ENCODE measurements at regions not wholly inside any gene's neighbourhood (a gene's known extent, or its start where the extent isn't known, plus 50 kb on each side); places are given as distances from the start of the nearest gene placed in this dataset.

DNA sequence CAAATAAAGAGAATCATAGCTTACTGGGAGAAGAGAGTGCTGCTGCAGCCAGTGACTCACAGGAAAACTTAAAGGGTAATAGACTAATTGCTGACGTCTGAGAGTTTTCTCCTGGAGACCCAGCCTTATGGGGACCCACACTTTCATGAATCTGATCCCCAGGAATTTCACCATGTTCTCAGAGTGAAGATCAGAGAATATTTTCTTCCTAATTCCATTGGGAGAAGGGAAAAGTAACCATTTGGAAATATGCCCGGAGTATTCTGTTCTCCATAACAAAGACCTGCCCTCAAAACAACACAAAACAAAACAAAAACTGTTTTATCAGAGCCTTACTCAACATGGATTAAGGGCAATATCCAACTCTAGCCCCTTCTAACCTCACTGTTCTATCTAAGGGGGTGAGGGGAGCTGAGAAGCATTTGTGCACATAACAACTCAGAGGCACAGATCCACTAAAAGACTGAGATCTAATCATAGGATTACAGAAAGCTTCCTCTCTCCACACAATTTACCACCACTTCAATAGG, 168.2 kb upstream of the SSTR4 start:
- TF ChIP-seq POLR2A (IDR thresholded peaks at IDR 0.05; ENCODE audit: low read depth, low read length) (no peak), POU2F2 (IDR thresholded peaks at IDR 0.05; ENCODE audit: low read depth, low read length) (no peak), POLR2AphosphoS5 (IDR thresholded peaks at IDR 0.05; ENCODE audit: low read depth, low read length) (no peak), TAF1 (IDR thresholded peaks at IDR 0.05; ENCODE audit: low read depth, low read length) (no peak), SPI1 (IDR thresholded peaks at IDR 0.05; ENCODE audit: low read depth, low read length) (no peak), PAX5 (IDR thresholded peaks at IDR 0.05; ENCODE audit: insufficient read depth, low read length, severe bottlenecking) (no peak)
- DNase-seq (ENCODE audit: insufficient read length, low spot score), result no peak
- no peak for FAIRE-seq

DNA sequence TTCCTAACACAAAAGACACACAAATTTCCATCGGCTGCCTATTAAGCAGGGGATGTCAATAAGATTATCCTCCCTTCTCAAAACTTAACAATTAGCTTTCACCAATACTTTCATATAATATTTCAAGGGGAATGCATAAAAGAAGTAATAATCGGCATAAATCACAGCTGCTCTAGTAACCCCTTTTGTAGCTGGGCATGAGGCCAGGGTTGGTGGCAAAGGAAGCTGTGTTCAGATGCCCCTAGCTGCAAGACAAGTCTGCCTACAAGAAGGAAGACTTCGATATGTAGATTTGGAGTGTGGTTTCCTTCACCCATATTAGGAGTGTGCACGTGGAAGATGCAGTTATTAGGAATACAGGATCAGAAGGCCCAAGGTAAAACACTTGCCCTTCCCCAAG, 156.9 kb upstream of the SSTR4 start:
- DNase-seq (ENCODE audit: insufficient read length, low spot score), result no peak
- no peak for FAIRE-seq
- TF ChIP-seq POLR2A (IDR thresholded peaks at IDR 0.05; ENCODE audit: low read depth, low read length), result no peak
- no peak for TF ChIP-seq TAF1 (IDR thresholded peaks at IDR 0.05; ENCODE audit: low read depth, low read length)
- TF ChIP-seq POLR2AphosphoS5 (IDR thresholded peaks at IDR 0.05; ENCODE audit: low read depth, low read length), result no peak
- no peak for TF ChIP-seq POU2F2 (IDR thresholded peaks at IDR 0.05; ENCODE audit: low read depth, low read length)

- FAIRE-seq, result no peak
- DNase-seq (ENCODE audit: insufficient read length, low spot score), result no peak
Observed at GRCh38 chr20:22880277-22880676, 154.8 kb upstream of the SSTR4 start.

DNA sequence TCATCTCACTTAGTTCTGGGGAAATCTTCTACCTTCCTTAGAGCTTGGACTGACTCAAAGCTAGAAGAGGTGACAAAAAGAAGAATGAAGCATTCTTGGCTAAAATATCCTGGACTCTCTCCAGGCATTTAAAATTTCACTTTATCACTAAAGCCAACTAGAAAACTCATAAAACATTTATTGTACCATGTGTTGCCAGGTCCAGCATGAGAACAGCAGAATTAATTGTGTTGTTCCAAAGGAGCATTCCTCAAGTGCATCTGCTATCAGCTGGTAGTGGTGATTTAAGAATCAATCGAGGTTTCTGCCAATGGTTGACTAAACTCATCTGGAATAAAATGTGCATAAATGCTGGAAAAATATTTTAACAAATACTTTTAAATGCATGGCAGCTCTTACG, 147.3 kb upstream of the SSTR4 start:
- no peak for DNase-seq (ENCODE audit: insufficient read length, low spot score)
- TF ChIP-seq PAX5 (IDR thresholded peaks at IDR 0.05; ENCODE audit: insufficient read depth, low read length, severe bottlenecking), result no peak
- TF ChIP-seq SPI1 (IDR thresholded peaks at IDR 0.05; ENCODE audit: low read depth, low read length), result no peak
- no peak for TF ChIP-seq POLR2AphosphoS5 (IDR thresholded peaks at IDR 0.05; ENCODE audit: low read depth, low read length)
- no peak for TF ChIP-seq POU2F2 (IDR thresholded peaks at IDR 0.05; ENCODE audit: low read depth, low read length)
- TF ChIP-seq TAF1 (IDR thresholded peaks at IDR 0.05; ENCODE audit: low read depth, low read length), result no peak
- no peak for TF ChIP-seq POLR2A (IDR thresholded peaks at IDR 0.05; ENCODE audit: low read depth, low read length)
- FAIRE-seq, result no peak

More at GRCh38 chr20:22880277-22880676, 154.8 kb upstream of the SSTR4 start:
- TF ChIP-seq SPI1 (IDR thresholded peaks at IDR 0.05; ENCODE audit: low read depth, low read length) (no peak), POU2F2 (IDR thresholded peaks at IDR 0.05; ENCODE audit: low read depth, low read length) (no peak)

DNA sequence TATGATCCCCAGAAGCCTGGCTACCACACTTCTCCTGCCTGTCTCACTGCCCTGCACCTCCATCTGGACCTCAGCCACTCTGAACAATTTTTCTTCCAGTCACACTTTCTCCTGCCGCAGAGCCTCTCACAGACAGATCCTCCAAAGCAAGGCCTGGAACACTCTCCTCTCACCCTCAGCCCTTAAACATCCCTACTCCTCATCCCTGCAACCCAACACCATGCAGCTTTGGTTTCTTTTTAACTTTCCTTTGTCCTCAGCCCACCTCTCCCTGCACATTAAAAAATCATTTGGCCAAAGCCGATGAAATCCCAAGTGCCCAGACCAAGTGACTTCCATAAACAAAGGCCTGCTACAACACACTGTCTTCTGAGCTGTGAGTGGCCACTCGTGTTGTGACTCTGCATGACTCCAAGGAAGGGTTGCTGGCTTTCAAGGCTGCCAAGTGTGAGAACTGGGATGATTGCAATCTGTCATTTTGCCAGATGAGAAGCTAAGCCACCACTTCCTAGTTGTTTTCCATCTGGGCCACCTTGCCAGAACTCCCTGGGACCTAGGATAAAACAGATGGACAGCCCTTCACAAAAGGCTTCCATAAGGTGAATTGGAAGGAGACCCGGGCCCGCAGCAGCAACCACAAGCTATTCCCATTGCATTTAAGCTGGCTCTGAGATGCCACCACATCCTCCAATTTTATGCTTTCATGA, 144.4 kb upstream of the SSTR4 start:
- FAIRE-seq (no peak), DNase-seq (ENCODE audit: insufficient read length, low spot score) (no peak)
- no peak for TF ChIP-seq POLR2AphosphoS5 (IDR thresholded peaks at IDR 0.05; ENCODE audit: low read depth, low read length)
- no peak for TF ChIP-seq POLR2A (IDR thresholded peaks at IDR 0.05; ENCODE audit: low read depth, low read length)

DNA sequence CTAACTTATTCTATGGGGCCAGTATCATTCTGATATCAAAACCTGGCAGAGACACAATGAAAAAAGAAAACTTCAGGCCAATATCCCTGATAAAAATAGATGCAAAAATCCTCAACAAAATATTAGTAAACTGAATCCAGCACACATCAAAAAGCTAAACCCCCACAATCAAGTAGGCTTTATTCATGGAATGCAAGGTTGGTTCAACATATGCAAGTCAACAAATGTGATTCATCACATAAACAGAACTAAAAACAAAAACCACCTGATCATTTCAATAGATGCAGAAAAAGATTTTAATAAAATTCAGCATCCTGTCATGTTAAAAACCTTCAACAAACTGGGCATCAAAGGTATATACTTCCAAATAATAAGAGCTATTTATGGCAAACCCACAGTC, 133.9 kb upstream of the SSTR4 start:
- no peak for DNase-seq (ENCODE audit: insufficient read length, low spot score)
- TF ChIP-seq TAF1 (IDR thresholded peaks at IDR 0.05; ENCODE audit: low read depth, low read length), result no peak
- no peak for TF ChIP-seq PAX5 (IDR thresholded peaks at IDR 0.05; ENCODE audit: insufficient read depth, low read length, severe bottlenecking)
- TF ChIP-seq POU2F2 (IDR thresholded peaks at IDR 0.05; ENCODE audit: low read depth, low read length), result no peak
- no peak for TF ChIP-seq POLR2AphosphoS5 (IDR thresholded peaks at IDR 0.05; ENCODE audit: low read depth, low read length)
- no peak for TF ChIP-seq POLR2A (IDR thresholded peaks at IDR 0.05; ENCODE audit: low read depth, low read length)
- TF ChIP-seq SPI1 (IDR thresholded peaks at IDR 0.05; ENCODE audit: low read depth, low read length), result no peak
- FAIRE-seq, result no peak

GRCh38 chr20:22901921-22902320, 133.2 kb upstream of the SSTR4 start:
- DNase-seq (ENCODE audit: insufficient read length, low spot score) (no peak), FAIRE-seq (no peak)
- no peak for TF ChIP-seq PAX5 (IDR thresholded peaks at IDR 0.05; ENCODE audit: insufficient read depth, low read length, severe bottlenecking)
- no peak for TF ChIP-seq POLR2A (IDR thresholded peaks at IDR 0.05; ENCODE audit: low read depth, low read length)
- TF ChIP-seq POU2F2 (IDR thresholded peaks at IDR 0.05; ENCODE audit: low read depth, low read length), result no peak
- no peak for TF ChIP-seq SPI1 (IDR thresholded peaks at IDR 0.05; ENCODE audit: low read depth, low read length)
- TF ChIP-seq TAF1 (IDR thresholded peaks at IDR 0.05; ENCODE audit: low read depth, low read length), result no peak
- no peak for TF ChIP-seq POLR2AphosphoS5 (IDR thresholded peaks at IDR 0.05; ENCODE audit: low read depth, low read length)

DNA sequence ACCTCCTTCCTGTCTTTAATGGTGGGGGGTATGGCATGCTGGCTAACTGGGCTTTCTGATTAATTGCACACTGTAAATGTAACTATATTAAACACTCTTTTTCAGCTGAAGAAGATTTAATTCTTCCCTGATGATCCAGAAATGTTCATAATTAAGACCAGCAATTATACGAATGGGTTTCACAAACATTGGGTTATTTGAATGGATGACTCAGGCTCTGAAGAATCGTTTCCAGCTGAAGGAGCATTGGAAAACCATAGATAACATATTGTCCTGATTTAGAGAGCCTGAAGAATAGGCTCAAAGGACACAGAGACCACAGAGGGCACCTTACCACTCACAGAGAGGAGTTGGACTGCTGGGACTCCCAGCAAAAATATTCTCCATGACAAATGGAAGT, 130.7 kb upstream of the SSTR4 start:
- DNase-seq (ENCODE audit: insufficient read length, low spot score) (no peak), FAIRE-seq (no peak)
- no peak for TF ChIP-seq POLR2A (IDR thresholded peaks at IDR 0.05; ENCODE audit: low read depth, low read length)
- no peak for TF ChIP-seq POU2F2 (IDR thresholded peaks at IDR 0.05; ENCODE audit: low read depth, low read length)
- no peak for TF ChIP-seq TAF1 (IDR thresholded peaks at IDR 0.05; ENCODE audit: low read depth, low read length)
- TF ChIP-seq PAX5 (IDR thresholded peaks at IDR 0.05; ENCODE audit: insufficient read depth, low read length, severe bottlenecking), result no peak
- no peak for TF ChIP-seq SPI1 (IDR thresholded peaks at IDR 0.05; ENCODE audit: low read depth, low read length)
- TF ChIP-seq POLR2AphosphoS5 (IDR thresholded peaks at IDR 0.05; ENCODE audit: low read depth, low read length), result no peak

DNA sequence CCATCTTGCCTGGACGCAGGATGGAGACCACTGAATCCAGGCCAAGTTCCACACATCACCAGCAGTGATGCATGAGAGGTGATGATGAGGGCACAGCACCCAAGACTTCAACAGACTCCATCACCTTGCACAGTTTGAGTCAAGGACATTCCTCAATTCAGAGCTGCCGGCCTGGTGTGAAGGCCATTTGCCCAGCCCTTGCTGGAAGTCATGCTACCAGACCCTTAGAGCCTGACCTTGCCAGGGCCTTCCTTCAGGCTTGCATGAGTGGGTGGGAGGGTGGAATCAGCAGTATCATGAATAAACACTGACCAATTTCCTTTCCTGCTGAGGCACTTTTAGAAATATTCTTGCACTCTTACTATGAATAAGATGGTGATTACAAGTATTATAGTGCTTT, 130.2 kb upstream of the SSTR4 start:
- no peak for DNase-seq (ENCODE audit: insufficient read length, low spot score)
- FAIRE-seq, result no peak
- no peak for TF ChIP-seq SPI1 (IDR thresholded peaks at IDR 0.05; ENCODE audit: low read depth, low read length)
- no peak for TF ChIP-seq POU2F2 (IDR thresholded peaks at IDR 0.05; ENCODE audit: low read depth, low read length)
- no peak for TF ChIP-seq POLR2A (IDR thresholded peaks at IDR 0.05; ENCODE audit: low read depth, low read length)
- no peak for TF ChIP-seq POLR2AphosphoS5 (IDR thresholded peaks at IDR 0.05; ENCODE audit: low read depth, low read length)

DNA sequence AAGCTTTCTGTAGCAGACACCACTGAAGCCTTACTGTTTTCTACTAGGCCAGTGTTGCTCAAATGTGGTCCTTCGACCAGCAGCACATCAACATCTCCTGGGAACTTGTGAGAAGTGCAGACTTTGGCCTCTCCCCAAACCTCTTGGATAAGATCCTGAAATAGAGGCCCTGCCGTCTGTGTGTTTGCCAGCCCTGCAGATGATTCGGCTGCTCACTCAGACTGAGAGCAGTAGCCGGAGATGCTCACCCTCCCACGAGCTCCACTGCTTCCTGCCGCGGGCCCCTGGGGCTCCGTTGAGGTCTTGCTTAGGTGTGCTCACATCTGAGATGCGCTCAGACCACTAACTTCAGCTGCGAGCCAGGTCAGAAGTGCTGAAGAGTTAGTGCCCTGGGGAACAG, 129.5 kb upstream of the SSTR4 start:
- FAIRE-seq, result no peak
- TF ChIP-seq POLR2A (IDR thresholded peaks at IDR 0.05; ENCODE audit: low read depth, low read length) (no peak), POLR2AphosphoS5 (IDR thresholded peaks at IDR 0.05; ENCODE audit: low read depth, low read length) (no peak), SPI1 (IDR thresholded peaks at IDR 0.05; ENCODE audit: low read depth, low read length) (no peak), PAX5 (IDR thresholded peaks at IDR 0.05; ENCODE audit: insufficient read depth, low read length, severe bottlenecking) (no peak), TAF1 (IDR thresholded peaks at IDR 0.05; ENCODE audit: low read depth, low read length) (no peak), POU2F2 (IDR thresholded peaks at IDR 0.05; ENCODE audit: low read depth, low read length) (no peak)
- DNase-seq (ENCODE audit: insufficient read length, low spot score), result peak; percentile 3
